Embryonic facial prominence (tissue), 1 donor: ENCODE measurements at regions not wholly inside any gene's neighbourhood (a gene's known extent, or its start where the extent isn't known, plus 50 kb on each side); places are given as distances from the start of the nearest gene placed in this dataset.

Experiments
- DNase-seq: peaks from one replicate; pipeline ENCODE4 v3.0.0-alpha.2; 2016; ENCODE audit errors: extremely low spot score

DNA sequence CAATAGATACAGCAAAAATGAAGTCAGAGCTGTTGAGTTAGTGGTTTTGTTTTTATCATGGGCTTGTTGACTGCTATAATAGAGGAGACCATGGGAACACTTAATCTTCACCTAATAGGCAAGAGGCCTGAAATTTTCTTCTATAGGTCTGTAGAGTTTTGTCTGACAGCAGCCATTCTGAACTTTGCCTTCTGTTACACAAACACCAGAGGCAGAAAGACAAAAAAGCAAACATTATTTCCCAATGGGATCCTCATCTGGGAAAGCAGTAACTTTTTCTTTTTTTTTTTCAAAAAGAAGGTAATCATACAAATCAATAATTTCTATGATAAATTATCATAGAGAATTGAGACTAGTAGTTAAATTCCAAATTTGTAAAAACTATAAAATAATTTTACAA lies 494.1 kb downstream of the TOX3 start:
- no peak for DNase-seq

DNA sequence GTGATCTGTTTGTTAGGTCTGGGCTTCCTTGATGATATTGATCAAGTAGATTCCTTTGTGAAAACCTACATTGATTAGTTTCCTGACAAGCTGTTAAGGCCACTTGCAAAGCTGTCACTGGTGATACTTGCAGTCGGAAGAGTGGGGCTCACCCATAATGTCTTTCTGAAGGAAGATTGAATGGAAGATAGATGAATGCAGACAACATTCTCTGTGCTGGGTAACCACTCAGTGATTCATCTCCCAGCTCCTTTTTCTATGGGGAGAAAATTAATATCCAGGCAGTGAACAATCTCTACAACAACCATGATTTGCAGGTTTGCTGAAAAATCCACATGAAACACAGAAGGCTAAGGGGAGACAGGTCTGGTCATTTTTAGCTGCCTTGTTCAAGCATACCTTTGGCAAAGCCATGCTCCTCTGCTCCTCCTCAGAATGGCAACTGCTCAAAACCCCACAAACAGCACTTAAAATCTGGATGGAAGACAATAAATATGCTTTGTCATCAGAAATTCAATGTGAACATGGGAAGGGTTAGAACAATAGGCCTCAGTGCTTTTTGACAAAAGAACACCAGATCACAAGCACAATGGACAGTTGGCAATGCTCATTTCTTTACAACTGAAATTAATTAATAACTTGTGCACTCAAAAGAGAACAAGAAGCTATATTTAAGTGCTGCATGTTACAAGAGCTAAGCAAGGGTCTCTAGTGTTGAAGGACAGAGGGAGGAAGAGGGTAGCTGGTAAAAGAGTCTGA lies 495.4 kb downstream of the TOX3 start:
- DNase-seq, result no peak

GRCh38 chr16:52050418-52050817 lies 496.5 kb downstream of the TOX3 start:
- DNase-seq, result no peak

GRCh38 chr16:52035436-52035835 lies 511.5 kb downstream of the TOX3 start:
- DNase-seq, result no peak

DNA sequence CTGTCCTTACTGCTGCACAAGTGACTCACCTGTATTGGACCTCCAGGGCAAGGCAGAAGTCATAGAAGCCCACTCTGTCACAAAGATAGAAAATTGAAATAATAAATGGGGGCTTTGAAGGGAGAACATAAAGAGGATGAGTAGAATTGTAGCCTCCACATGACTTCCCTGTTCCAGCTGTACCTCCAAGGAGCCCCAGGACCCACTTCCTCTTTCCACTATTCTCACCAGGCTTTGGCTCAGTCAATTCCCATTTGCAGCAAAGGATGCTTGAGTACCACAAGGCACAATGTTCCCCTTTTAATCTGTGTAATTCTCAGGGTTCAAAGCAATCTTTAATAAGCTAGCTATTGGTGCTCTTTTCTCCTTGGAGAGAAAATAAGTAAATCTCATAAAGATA lies 512.1 kb downstream of the TOX3 start:
- no peak for DNase-seq

DNA sequence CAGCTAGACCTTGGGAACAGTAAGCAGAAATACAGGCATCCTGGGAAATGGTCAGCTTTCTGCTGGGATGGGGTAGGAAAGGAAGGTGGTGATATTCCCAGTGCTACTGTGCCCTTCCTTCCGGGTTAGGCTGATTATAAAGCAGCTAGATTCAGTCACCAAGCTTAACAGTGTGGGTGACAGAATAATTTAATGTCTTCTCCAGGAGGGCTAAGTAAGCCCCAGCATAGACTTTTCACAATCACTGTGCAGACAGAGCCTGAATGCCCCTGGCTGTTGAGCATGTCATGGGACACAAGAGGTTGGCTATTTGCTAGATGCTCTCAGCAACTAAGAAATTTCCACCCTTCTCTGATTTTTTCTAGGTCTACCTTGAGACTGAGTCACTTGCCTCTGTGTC lies 513.0 kb downstream of the TOX3 start:
- DNase-seq, result no peak

DNA sequence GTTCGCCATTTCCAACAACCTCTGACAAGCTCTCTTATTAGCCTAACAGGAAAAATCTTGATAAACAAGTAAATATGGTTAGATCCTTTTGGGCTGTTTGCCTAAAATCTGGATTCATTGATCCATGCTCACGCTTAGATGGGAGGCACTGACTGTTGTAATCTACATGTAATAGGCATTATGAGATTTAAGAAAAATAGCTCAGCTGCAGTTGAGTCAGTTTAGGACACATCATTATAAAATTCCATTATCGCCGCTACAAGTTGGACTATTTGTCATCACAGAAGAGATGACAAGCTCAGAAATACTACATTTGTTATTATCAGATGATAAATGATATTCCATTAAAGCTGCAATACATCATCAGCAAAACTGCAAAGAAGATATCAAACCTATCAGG lies 524.0 kb downstream of the TOX3 start:
- DNase-seq, result no peak

- no peak for DNase-seq
These were observed 524.8 kb downstream of the TOX3 start for GRCh38 chr16:52022177-52022576.

- no peak for DNase-seq
These were observed 530.6 kb downstream of the TOX3 start for GRCh38 chr16:52016387-52016786.

GRCh38 chr16:52005551-52005950 lies 541.4 kb downstream of the TOX3 start:
- DNase-seq, result no peak

DNA sequence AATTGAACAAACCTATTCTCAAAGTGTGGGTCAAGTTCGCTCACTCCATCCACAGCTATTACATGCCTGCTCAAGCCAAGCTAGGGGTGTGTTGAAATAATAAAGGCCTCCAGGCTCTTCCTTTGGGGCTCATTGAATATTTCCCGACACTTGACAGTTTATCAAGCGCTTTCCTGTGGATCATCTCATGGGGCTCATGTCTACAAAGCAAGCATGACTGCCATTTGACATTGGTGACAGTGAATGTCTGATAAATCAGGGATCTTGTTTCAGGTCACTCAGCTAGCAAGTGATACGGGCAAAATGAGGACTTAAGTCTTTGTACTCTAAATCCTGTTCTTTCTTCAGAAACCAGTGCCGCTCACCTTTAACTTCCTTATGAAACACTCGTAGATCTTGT lies 542.6 kb downstream of the TOX3 start:
- no peak for DNase-seq

DNA sequence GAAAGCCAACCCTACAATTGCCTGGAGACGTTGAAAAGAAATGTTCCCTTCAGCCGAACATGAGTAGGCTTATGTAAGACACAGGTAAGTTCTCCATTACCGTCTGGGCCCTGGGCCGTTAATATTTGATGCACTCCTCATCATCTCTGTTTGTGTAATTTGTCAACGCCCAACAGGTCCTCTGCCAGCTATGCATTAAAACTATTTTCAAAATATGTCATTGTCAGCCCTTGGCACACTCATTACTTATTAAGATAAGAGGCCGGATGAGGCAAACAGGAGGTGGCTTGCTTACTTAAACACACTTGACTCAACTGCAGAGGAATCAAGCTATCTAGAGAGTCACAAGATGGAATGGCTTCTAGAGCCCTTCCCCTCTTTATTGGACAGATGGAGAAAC lies 544.9 kb downstream of the TOX3 start:
- DNase-seq, result no peak

DNA sequence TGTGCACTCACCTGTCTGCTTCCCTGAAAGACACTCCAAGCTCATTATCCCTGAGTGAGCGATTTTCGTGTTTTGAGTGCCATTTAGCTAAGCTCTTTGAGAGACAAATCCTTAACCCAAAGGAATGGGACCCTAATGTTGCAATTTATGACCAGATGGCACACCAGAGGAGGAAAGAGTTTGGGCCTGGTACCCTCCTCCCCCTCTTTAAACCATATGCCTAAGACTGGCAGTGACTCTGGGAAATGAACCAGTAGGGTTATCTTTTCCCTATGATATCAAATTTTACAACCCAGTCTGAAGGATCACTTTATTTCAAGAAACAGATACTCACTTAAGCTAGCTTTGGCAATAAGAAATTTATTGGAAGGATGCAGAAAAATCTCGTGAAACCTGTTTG lies 550.4 kb downstream of the TOX3 start:
- DNase-seq, result no peak

GRCh38 chr16:51994597-51994996 lies 552.3 kb downstream of the TOX3 start:
- DNase-seq, result no peak

- no peak for DNase-seq
These were observed 557.2 kb downstream of the TOX3 start for GRCh38 chr16:51989637-51990230.

GRCh38 chr16:51988977-51989376 lies 558.0 kb downstream of the TOX3 start:
- DNase-seq, result no peak

- no peak for DNase-seq
These were observed 559.4 kb downstream of the TOX3 start for GRCh38 chr16:51987519-51987918.

DNA sequence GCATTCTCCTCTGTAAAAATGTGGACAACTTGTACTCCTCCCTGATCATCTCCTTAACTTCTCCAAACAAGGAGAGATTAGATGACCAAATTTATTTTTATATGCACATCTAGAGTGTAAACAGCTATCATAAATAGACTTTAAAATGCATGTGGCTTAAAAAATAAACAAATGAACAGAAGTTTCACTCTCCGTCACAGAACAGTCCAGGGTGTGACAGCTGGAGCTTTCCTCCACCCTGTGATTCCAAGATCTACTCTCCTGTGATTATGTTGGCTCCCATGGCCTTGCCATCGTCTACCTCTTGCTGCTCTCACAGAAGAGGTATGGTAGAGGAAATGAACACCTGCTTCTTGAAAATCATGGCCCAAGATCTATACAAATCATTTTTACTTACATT lies 560.2 kb downstream of the TOX3 start:
- no peak for DNase-seq

GRCh38 chr16:51986301-51986700 lies 560.6 kb downstream of the TOX3 start:
- no peak for DNase-seq

GRCh38 chr16:51985126-51985525 lies 561.8 kb downstream of the TOX3 start:
- no peak for DNase-seq

DNA sequence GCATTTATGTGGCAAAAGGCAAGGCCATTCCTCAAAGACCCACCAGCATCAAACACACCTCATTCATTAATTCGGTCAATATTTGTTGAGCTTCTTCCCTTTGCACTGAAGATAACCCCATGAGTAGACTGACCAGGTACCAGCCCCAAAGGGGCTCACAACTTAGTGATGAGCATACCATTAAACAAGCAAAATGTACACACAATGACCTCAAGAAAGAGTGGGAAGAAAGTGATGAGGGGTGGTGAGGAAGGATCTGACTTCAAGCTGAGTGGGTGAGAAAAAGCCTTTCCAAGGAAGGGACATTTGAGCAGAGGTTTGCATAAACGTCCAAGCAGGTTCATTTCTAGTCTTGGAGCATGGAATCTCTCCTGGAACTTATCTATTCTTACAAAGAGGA lies 562.5 kb downstream of the TOX3 start:
- DNase-seq, result no peak

DNA sequence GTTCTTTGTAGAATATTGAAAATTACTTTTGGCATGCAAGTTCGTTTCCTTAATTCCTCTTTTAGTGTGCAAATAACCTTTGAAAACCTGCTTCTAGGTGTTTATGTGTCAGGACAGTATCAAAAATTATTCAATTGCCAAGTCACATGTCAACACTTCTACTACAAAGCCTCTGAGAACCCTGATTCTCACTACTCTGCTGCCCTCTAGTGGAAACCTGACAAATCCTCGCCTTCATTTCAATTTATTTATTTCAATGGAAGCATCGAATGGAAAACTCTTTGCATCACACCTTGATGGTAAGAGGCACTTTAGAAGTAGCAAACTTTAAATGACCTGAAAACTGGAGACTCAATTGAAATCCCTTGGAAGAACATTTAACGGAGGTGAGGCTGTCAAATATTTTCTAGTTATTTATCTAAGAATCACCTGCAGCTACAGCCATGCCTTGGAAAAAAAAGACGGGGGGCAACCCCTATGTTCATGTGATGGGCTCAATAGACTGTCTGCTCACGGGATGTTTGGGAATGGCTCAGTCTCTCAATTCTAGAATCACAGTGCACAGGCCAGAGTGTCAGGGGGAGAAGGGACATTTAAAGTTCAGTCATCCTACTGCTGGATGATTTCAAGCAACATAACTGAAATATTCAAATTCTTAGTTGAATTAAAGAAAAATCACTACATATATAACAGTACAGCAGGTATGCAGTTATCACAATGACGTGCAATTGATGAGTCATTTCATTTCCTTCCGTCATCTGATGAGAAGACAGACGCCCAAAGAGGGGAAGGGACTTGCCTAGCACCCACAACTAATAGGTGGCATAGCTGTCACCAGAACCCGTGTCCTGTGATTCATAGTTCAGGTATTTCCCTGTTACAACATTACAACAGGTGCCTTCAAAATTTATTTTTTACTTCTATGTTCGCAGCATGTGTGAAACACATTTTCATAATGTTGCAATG lies 563.9 kb downstream of the TOX3 start:
- DNase-seq, result peak; percentile 37

GRCh38 chr16:51981725-51982124 lies 565.2 kb downstream of the TOX3 start:
- no peak for DNase-seq
